GM10248 (cell line): ENCODE measurements at regions not wholly inside any gene's neighbourhood (a gene's known extent, or its start where the extent isn't known, plus 50 kb on each side); places are given as distances from the start of the nearest gene placed in this dataset.

Source experiments
- CTCF ChIA-PET: fragments of 300-600 bp; sonication (Branson Sonifier 250); formaldehyde crosslinking; extraction: SDS; loops from one replicate; lab custom pipeline; 2021; ENCODE audit warnings: antibody characterized with exemption; lab: Yijun Ruan, JAX
- POLR2A ChIA-PET: fragments of 350-650 bp; sonication (Branson Sonifier 250); formaldehyde crosslinking; extraction: SDS; loops from one replicate; lab custom pipeline; 2020; ENCODE audit warnings: antibody characterized with exemption; lab: Yijun Ruan, JAX
- DNase-seq: peaks from one replicate; pipeline ENCODE4 v3.0.0; 2012; ENCODE audit errors: extremely low spot score
- TF ChIP-seq, protein P1 (sequence below): IDR thresholded peaks from 2 replicates; pipeline ENCODE4 v1.5.1; 2012; ENCODE audit warnings: mild to moderate bottlenecking, low read depth; ENCODE audit errors: extremely low read depth, missing control alignments, control extremely low read depth

DNA sequence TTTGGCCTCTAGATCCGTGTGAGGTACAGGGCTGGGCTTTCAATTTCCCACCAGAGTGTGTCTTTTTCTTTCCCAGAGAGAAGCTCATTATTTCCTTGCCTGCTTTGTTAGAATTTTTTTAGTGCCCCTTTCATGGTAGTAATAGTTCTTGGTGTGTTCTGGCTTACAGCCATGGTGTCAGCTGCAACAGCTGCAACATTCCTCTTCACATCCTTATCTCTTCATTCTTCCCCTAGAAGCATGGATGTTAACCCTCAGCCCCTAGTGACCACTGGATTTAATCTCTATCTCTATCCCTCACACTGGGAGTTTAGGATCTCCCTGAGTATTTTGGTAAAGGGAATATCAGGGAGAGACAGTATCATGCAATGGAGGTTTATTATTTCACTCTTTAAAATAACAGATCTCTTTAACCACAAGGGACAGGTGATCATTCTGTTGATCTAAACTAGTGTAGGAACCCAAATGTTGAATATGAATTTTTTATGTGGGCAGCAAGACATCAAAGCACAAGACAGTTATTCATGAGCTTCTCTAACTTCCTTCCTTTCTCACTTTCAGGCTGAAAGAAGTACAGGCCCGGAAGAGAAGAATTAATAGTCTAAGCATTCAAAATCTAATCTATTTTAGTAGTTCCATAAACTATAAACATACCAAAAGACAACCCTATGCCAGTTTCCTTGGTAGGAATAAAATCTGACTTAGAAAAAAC, 160.2 kb downstream of the FAM170A start:
- POLR2A ChIA-PET = no interaction called here
- CTCF ChIA-PET = interaction anchor here (1.3 to 2.0 kb wide), 2 partner anchors 10 to 11 kb away, joined by 3 to 6 read pairs; no protein-coding TSS in a partner anchor
- DNase-seq = no peak
- TF ChIP-seq, protein P1, sequence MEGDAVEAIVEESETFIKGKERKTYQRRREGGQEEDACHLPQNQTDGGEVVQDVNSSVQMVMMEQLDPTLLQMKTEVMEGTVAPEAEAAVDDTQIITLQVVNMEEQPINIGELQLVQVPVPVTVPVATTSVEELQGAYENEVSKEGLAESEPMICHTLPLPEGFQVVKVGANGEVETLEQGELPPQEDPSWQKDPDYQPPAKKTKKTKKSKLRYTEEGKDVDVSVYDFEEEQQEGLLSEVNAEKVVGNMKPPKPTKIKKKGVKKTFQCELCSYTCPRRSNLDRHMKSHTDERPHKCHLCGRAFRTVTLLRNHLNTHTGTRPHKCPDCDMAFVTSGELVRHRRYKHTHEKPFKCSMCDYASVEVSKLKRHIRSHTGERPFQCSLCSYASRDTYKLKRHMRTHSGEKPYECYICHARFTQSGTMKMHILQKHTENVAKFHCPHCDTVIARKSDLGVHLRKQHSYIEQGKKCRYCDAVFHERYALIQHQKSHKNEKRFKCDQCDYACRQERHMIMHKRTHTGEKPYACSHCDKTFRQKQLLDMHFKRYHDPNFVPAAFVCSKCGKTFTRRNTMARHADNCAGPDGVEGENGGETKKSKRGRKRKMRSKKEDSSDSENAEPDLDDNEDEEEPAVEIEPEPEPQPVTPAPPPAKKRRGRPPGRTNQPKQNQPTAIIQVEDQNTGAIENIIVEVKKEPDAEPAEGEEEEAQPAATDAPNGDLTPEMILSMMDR = no peak

DNA sequence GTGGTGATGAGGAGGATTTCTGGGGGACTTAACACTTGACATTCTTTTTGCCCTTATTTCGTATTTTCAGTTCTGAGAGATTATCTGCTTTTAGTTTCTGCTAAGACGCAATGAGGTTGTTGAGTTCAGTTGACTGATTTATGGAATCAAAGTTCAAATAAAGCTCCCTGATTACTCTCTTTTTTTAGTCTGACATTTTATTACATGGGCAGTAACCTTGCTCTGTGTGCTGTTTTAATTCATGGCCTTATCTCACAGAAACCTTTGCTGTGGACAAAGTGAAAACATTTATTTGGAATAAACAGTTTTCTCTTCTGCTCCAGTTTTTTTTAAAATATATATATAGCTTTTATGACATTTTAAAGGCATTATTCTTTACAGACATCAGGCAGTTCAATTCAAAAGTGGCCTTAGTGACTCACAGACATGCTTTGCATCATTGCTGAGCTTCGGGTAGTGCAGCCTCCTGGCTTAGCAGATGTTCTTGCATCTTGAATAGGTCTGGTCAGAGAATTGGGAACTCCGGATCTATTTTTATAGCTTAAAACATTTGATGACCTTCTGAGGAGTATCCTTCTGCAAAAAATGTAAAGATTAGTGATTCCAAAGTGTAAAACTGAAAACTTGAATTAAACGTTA, 162.9 kb downstream of the FAM170A start:
- TF ChIP-seq, protein P1 = no peak
- CTCF ChIA-PET = interaction anchor here (1.0 kb wide), 1 partner anchor 9 kb away, joined by 3 read pairs; no protein-coding TSS in a partner anchor
- no peak for DNase-seq
- POLR2A ChIA-PET = no interaction called here

DNA sequence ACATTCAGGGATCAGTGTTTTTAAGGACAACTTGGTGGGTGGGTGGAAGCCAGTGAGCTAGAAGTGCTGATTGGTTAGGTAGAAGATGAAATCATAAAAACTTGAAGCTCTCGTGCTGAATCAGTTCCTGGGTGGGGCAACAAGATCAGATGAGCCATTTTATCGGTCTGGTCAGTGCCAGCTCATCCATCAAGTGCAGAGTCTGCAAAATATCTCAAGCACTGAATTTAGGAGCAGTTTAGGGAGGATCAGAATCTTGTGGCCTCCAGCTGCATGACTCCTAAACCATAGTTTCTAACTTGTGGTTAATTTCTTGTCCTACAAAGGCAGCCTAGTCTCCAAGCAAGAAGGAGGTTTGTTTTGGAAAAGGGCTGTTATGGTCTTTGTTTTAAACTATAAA, 166.4 kb downstream of the FAM170A start:
- ChIA-PET CTCF (no interaction called here), POLR2A (no interaction called here)
- TF ChIP-seq, protein P1 = no peak
- no peak for DNase-seq

DNA sequence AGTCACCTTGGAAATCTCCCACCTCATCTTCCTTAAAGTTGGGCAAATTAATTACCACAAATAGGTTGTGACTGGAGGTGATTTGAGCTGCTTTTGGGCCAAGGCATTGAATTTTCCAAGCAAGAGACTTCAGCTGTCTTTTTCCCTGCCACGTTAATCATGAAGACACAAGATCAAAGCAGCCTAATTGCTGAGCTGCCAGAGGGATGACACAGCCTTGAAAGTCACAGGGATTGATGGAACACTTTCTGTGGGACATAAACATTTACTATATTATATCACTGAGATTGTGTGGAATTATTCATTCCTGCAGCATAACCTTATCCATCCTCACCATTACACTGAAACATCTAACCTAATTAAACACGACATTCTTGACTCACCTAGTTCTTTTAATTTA, 172.2 kb downstream of the FAM170A start:
- TF ChIP-seq, protein P1 = no peak
- ChIA-PET POLR2A (interaction anchor here (0.5 kb wide), 1 partner anchor 17 kb away, joined by 3 read pairs; no protein-coding TSS in a partner anchor), CTCF (interaction anchor here (1.3 kb wide), 1 partner anchor 9 kb away, joined by 3 read pairs; no protein-coding TSS in a partner anchor)
- DNase-seq = no peak

DNA sequence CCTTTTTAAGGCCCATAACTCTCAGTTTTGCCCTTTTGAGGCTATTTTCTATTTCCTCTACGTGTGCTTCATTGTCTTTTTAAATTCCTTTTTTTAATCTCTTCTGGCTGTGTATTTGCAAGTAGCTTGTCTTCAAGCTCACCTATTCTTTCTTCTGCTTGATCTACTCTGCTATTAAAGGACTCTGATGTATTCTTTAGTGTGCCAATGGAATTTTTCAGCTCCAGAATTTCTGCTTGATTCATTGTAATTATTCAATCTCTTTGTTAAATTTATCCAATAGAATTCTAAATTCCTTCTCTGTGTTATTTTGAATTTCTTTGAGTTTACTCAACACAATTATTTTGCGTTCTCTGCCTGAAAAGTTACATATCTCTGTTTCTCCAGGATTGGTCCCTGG, 178.7 kb downstream of the FAM170A start:
- no peak for DNase-seq
- ChIA-PET POLR2A (no interaction called here), CTCF (no interaction called here)
- TF ChIP-seq, protein P1 = no peak

DNA sequence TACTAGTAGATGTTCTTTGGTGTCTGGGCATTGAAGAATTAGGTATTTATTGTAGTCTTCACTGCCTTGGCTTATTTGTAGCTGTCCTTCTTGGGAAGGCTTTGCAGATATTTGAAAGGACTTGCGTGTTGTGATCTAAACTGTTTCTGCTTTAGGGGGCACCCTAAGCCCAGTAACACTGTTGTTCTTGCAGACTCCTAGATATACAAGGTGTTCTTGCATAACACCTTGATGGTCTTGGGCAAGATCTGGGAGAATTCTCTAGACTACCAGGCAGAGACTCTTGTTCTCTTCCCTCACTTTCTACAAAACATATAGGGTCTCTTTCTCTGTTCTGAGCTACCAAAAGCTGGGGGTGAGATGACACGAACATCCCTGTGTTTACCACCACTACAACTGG, 179.1 kb downstream of the FAM170A start:
- TF ChIP-seq, protein P1 = no peak
- ChIA-PET CTCF (interaction anchor here (1.1 kb wide), 1 partner anchor 8 kb away, joined by 3 read pairs; no protein-coding TSS in a partner anchor), POLR2A (no interaction called here)
- no peak for DNase-seq
